Activated CD8-positive, alpha-beta memory T cell treated with anti-CD3 and anti-CD28 coated beads, Interleukin-2, amount 10 ng/mL, durations not matched to agents 7 days and 5 days (primary cell): ENCODE measurements at regions not wholly inside any gene's neighbourhood (a gene's known extent, or its start where the extent isn't known, plus 50 kb on each side); places are given as distances from the start of the nearest gene placed in this dataset.

ENCODE experiments used
- ATAC-seq: fragments of 150-1000 bp; cut with Tn5 transposase; one replicate; pipeline ENCODE4 v1.10.0; 2021; ENCODE audit warnings: moderate library complexity
- CTCF ChIA-PET: fragments of 350-600 bp; sonication (Branson Sonifier 250); formaldehyde crosslinking; loops from one replicate; lab custom pipeline; 2021; ENCODE audit warnings: antibody characterized with exemption; lab: Charles Lee
- DNase-seq: peaks from one replicate; pipeline ENCODE4 v3.0.0-alpha.2; 2020
- H3K27ac Mint-ChIP-seq: one replicate; pipeline ENCODE4 v1.8.0; 2021; ENCODE audit warnings: mild to moderate bottlenecking, mixed read lengths
- H3K27me3 Mint-ChIP-seq: one replicate; pipeline ENCODE4 v1.8.0; 2021; ENCODE audit warnings: mixed read lengths
- H3K36me3 Mint-ChIP-seq: one replicate; pipeline ENCODE4 v1.8.0; 2021; ENCODE audit warnings: mild to moderate bottlenecking, mixed read lengths
- H3K4me1 Mint-ChIP-seq: one replicate; pipeline ENCODE4 v1.8.0; 2021; ENCODE audit warnings: mixed read lengths
- H3K4me3 Mint-ChIP-seq: one replicate; pipeline ENCODE4 v1.8.0; 2021; ENCODE audit warnings: mild to moderate bottlenecking, moderate library complexity, mixed read lengths
- H3K9me3 Mint-ChIP-seq: one replicate; pipeline ENCODE4 v1.8.0; 2022; ENCODE audit warnings: low read depth, mixed read lengths

- Mint-ChIP-seq H3K4me3 (no peak overlapping the region), H3K36me3 (no peaks in the 10 kb centered on the region), H3K27me3 (no peaks in the 10 kb centered on the region), H3K4me1 (no peaks in the 10 kb centered on the region), H3K9me3 (no peaks in the 10 kb centered on the region), H3K27ac (no peak overlapping the region)
- no peak for ATAC-seq
- CTCF ChIA-PET = no interaction called here
- no peak for DNase-seq
These were observed 229.0 kb upstream of the IPO5 start for GRCh38 chr13:97724450-97724849.

DNA sequence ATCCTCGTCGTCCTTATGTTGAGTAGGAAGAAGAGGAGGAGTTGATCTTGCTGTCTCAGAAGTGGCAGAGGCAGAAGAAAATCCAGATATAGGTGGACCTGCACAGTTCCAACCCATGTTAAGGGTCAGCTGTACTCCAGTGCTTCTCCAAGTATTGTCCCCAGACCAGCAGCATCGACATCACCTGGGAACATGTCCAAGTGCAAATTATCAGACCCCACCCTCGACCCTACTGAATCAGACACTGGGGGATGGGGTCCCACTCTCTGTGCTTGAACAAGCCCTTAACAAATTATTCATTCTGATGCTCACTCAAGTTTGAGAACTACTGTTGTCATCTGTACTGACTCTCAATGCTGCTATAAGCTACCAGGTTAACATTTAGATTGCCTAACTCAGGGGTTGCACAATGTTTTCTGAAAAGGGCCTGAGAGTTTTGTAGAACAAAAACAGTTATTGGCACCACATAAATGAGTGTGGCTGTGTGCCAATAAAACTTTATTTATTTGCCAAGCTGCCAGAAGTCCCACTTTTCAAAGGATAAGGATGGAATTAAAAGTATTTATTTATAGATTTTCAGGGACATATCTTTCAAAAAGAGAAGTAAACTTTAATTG, 226.7 kb upstream of the IPO5 start:
- Mint-ChIP-seq H3K4me1 (no peaks in the 10 kb centered on the region), H3K9me3 (peaks cover 3% of the 10 kb centered on the region), H3K36me3 (no peaks in the 10 kb centered on the region), H3K27ac (no peak overlapping the region), H3K27me3 (no peaks in the 10 kb centered on the region), H3K4me3 (no peak overlapping the region)
- CTCF ChIA-PET = no interaction called here
- ATAC-seq (no peak), DNase-seq (no peak)

DNA sequence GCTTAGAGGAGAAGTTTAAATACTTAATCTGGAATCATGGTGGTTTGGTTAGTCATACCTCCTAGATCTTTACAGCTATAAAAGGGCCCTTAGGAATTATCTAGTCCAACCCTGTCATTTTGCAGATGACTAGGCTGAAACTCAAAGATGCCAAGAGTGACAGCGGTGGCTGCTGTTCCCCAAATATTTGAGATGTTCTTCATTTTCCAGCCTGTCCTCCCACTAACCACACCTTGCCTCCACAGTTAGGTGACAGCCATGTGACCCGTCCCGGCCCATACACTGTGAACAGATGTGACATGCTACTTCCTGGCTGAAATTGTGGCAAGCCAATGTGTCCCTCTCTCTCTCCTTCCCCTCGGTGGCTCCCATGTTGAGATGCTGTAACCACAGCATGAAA, 225.5 kb upstream of the IPO5 start:
- ATAC-seq = no peak
- DNase-seq = no peak
- no peak overlapping the region for H3K27ac Mint-ChIP-seq
- no peaks in the 10 kb centered on the region for H3K27me3 Mint-ChIP-seq
- peaks cover 3% of the 10 kb centered on the region for H3K9me3 Mint-ChIP-seq
- no peaks in the 10 kb centered on the region for H3K4me1 Mint-ChIP-seq
- no peak overlapping the region for H3K4me3 Mint-ChIP-seq
- CTCF ChIA-PET = no interaction called here
- H3K36me3 Mint-ChIP-seq = no peaks in the 10 kb centered on the region

- CTCF ChIA-PET = interaction anchor here (0.7 kb wide), 1 partner anchor 175 kb away, joined by 3 read pairs; no protein-coding TSS in a partner anchor
- Mint-ChIP-seq H3K4me1 (no peaks in the 10 kb centered on the region), H3K27ac (no peak overlapping the region), H3K36me3 (no peaks in the 10 kb centered on the region), H3K9me3 (no peaks in the 10 kb centered on the region), H3K27me3 (peaks cover 3% of the 10 kb centered on the region), H3K4me3 (no peak overlapping the region)
- ATAC-seq (no peak), DNase-seq (no peak)
These were observed 217.0 kb upstream of the IPO5 start for GRCh38 chr13:97736436-97736835.

DNA sequence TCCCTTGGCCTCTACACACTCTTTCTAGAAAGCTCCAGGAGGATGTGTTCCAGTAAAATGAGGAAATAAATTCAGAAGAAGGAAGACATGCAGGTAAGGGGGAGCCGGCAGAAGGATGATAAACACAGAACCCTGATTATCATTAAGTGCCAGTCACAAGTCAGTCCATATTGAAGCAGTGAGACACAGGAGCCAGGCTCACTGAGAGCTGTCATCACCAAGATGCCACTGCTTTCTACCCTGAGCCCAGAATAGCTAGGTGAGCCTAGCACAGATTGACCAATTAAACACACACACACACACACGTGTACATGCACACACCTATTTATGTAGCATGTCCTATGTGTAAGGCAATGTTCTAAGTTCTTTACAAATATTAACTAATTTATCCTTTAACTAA, 211.4 kb upstream of the IPO5 start:
- no peaks in the 10 kb centered on the region for H3K36me3 Mint-ChIP-seq
- DNase-seq (no peak), ATAC-seq (no peak)
- peaks cover 3% of the 10 kb centered on the region for H3K27me3 Mint-ChIP-seq
- H3K4me3 Mint-ChIP-seq = no peak overlapping the region
- no peak overlapping the region for H3K27ac Mint-ChIP-seq
- no peaks in the 10 kb centered on the region for H3K4me1 Mint-ChIP-seq
- H3K9me3 Mint-ChIP-seq = no peaks in the 10 kb centered on the region
- CTCF ChIA-PET = interaction anchor here (1.1 kb wide), 1 partner anchor 9 kb away, joined by 3 read pairs; no protein-coding TSS in a partner anchor

- no peak for ATAC-seq
- peaks cover 3% of the 10 kb centered on the region for H3K27me3 Mint-ChIP-seq
These were observed 209.5 kb upstream of the IPO5 start for GRCh38 chr13:97743938-97744337.

DNA sequence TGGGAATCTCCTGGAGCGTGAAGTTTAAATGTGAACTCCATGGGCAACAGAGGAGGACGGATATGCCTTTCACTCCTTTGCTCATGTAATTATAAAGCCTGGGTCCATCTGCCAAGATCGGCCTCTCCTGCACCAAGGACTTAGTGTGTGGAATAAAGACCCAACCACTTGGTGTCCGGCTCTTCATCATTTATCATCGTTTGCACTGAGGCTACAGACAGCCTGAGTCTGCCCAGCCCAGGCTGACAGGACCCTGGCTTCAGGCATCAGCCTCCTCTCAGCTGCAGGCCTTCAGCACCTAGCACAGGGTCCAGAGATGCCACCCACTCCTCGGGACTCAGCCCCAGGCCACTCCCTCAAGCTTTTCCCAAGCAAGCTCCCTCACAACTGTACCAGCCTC, 206.8 kb upstream of the IPO5 start:
- ATAC-seq = no peak
- Mint-ChIP-seq H3K36me3 (no peaks in the 10 kb centered on the region), H3K4me1 (no peaks in the 10 kb centered on the region), H3K9me3 (no peaks in the 10 kb centered on the region), H3K4me3 (no peak overlapping the region), H3K27ac (no peak overlapping the region), H3K27me3 (no peaks in the 10 kb centered on the region)
- no peak for DNase-seq
- CTCF ChIA-PET = no interaction called here

More at GRCh38 chr13:97743938-97744337, 209.5 kb upstream of the IPO5 start:
- H3K9me3 Mint-ChIP-seq = no peaks in the 10 kb centered on the region
- no peak for DNase-seq
- no peaks in the 10 kb centered on the region for H3K36me3 Mint-ChIP-seq
- H3K4me3 Mint-ChIP-seq = no peak overlapping the region
- CTCF ChIA-PET = no interaction called here
- H3K27ac Mint-ChIP-seq = no peak overlapping the region
- no peaks in the 10 kb centered on the region for H3K4me1 Mint-ChIP-seq

DNA sequence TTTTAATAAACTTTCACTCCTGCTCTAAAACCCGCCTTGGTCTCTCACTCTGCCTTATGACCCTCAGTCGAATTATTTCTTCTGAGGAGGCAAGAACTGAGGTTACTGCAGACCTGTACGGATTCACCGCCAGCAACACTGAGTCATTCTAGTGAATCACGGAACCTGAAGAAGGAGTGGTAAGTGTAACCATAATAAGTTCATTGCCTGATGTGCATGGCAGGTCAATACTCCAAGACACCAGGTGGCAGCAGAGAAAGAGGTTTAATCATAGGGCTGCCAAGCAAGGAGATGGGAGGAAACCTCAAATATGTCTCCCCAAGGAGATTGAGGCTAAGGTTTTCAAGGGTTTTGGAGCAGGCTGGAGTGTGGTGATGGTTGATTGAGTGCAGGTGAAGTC, 204.3 kb upstream of the IPO5 start:
- Mint-ChIP-seq H3K4me1 (no peaks in the 10 kb centered on the region), H3K36me3 (no peaks in the 10 kb centered on the region), H3K9me3 (no peaks in the 10 kb centered on the region), H3K27me3 (no peaks in the 10 kb centered on the region), H3K4me3 (no peak overlapping the region), H3K27ac (no peak overlapping the region)
- ATAC-seq (no peak), DNase-seq (no peak)
- CTCF ChIA-PET = no interaction called here

- Mint-ChIP-seq H3K9me3 (no peaks in the 10 kb centered on the region), H3K27me3 (peaks cover under 1% of the 10 kb centered on the region), H3K4me3 (no peak overlapping the region), H3K36me3 (no peaks in the 10 kb centered on the region), H3K27ac (no peak overlapping the region), H3K4me1 (no peaks in the 10 kb centered on the region)
- CTCF ChIA-PET = interaction anchor here (0.7 kb wide), 1 partner anchor 9 kb away, joined by 3 read pairs; no protein-coding TSS in a partner anchor
- ATAC-seq = no peak
- no peak for DNase-seq
These were observed 202.0 kb upstream of the IPO5 start for GRCh38 chr13:97751477-97751876.

- Mint-ChIP-seq H3K4me3 (no peak overlapping the region), H3K9me3 (no peaks in the 10 kb centered on the region), H3K4me1 (no peaks in the 10 kb centered on the region), H3K27me3 (peaks cover 2% of the 10 kb centered on the region), H3K27ac (no peak overlapping the region), H3K36me3 (no peaks in the 10 kb centered on the region)
- CTCF ChIA-PET = no interaction called here
- ATAC-seq = no peak
- DNase-seq = no peak
These were observed 200.4 kb upstream of the IPO5 start for GRCh38 chr13:97752961-97753668.

DNA sequence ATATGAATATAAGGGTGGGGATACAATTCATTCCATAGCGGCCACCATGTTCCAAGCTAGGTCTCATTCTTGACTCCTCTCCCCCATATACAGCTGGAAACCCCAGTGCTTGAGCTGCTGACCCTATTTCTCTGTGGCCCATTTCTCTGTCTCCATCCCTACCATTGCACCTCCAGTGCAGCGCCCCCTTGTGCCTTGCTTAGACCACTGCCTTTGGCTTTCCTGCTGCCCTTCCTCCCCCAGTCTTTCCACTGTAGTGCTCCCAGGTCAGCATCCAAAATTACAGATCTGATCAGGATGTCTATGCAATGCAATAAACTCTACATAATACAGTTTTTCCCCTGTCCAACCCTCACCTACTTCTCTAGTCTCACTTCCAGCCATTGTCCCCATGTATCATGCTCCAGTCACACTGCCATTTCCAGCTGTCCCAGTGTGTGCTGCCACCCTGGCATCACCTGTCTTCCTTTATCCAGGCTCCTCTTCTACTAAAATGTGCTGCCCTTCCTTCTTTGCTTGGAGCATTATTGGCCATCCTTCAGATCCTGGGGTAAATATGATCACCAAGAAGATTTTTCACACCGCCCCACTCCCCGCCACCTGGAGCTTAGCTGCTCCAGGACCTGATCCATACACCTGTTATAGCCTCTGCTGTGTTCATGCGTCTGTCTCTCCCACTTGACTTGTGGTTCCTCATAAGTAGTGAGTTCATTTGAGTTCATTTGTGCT, 199.4 kb upstream of the IPO5 start:
- no peak overlapping the region for H3K4me3 Mint-ChIP-seq
- CTCF ChIA-PET = no interaction called here

DNA sequence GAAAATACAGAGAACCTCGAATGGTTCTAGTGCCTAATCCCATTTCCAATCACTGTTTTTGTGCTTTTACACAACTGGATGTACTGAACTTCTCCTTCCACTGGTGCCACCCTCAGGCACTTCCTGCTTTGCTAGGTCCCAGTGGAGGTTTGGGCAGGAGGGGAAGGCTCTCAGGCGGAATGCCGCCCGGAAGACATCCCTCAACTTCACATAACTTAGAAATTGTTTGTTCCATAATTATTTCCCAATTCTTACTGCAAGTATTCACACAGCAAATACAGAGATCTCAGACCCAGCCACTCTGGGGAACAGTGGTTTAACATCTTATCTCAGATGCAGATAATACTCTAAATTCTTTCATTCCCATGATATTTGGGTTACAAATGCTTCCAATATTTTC, 195.7 kb upstream of the IPO5 start:
- Mint-ChIP-seq H3K4me3 (no peak overlapping the region), H3K9me3 (no peaks in the 10 kb centered on the region), H3K4me1 (no peaks in the 10 kb centered on the region), H3K36me3 (no peaks in the 10 kb centered on the region), H3K27ac (no peak overlapping the region), H3K27me3 (peaks cover 4% of the 10 kb centered on the region)
- CTCF ChIA-PET = no interaction called here
- no peak for ATAC-seq
- no peak for DNase-seq

More for the DNA sequence above, 199.4 kb upstream of the IPO5 start:
- H3K36me3 Mint-ChIP-seq = no peaks in the 10 kb centered on the region
- DNase-seq (no peak), ATAC-seq (no peak)
- no peak overlapping the region for H3K27ac Mint-ChIP-seq
- peaks cover 4% of the 10 kb centered on the region for H3K27me3 Mint-ChIP-seq
- no peaks in the 10 kb centered on the region for H3K9me3 Mint-ChIP-seq
- no peaks in the 10 kb centered on the region for H3K4me1 Mint-ChIP-seq

DNA sequence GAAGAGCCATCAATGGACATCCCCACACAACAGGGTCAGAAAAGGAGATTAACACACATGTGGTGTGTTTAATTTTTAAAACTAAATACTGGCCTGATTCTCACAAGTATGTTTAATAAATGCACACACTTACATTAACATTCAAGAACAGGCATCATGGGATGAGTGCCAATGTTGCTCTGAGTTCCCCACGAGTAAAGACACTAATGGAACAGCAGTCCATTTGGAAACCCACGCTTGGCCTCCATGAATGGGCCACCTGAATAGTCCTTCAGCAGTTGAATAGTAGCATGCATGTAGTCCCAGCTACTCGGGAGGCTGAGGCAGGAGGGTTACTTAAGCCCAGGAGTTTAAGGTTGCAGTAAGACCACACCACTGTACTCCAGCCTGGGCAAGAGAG, 195.2 kb upstream of the IPO5 start:
- H3K4me1 Mint-ChIP-seq = no peaks in the 10 kb centered on the region
- CTCF ChIA-PET = no interaction called here
- H3K27me3 Mint-ChIP-seq = peaks cover 4% of the 10 kb centered on the region
- no peak overlapping the region for H3K27ac Mint-ChIP-seq
- no peaks in the 10 kb centered on the region for H3K9me3 Mint-ChIP-seq
- no peak overlapping the region for H3K4me3 Mint-ChIP-seq
- ATAC-seq (no peak), DNase-seq (no peak)
- H3K36me3 Mint-ChIP-seq = no peaks in the 10 kb centered on the region
